Activated naive CD8-positive, alpha-beta T cell (primary cell): ENCODE measurements at regions not wholly inside any gene's neighbourhood (a gene's known extent, or its start where the extent isn't known, plus 50 kb on each side); places are given as distances from the start of the nearest gene placed in this dataset.

Source experiments
- H3K27ac Mint-ChIP-seq: one replicate; pipeline ENCODE4 v1.8.0; 2021; ENCODE audit warnings: mixed read lengths
- H3K27me3 Mint-ChIP-seq: one replicate; pipeline ENCODE4 v1.8.0; 2021; ENCODE audit warnings: mixed read lengths
- H3K36me3 Mint-ChIP-seq: one replicate; pipeline ENCODE4 v1.8.0; 2021; ENCODE audit warnings: mixed read lengths
- H3K4me1 Mint-ChIP-seq: one replicate; pipeline ENCODE4 v1.8.0; 2021; ENCODE audit warnings: low read depth, mixed read lengths
- H3K4me3 Mint-ChIP-seq: one replicate; pipeline ENCODE4 v1.8.0; 2021; ENCODE audit warnings: mild to moderate bottlenecking, mixed read lengths
- H3K9me3 Mint-ChIP-seq: one replicate; pipeline ENCODE4 v1.8.0; 2021; ENCODE audit warnings: low read depth, mixed read lengths

DNA sequence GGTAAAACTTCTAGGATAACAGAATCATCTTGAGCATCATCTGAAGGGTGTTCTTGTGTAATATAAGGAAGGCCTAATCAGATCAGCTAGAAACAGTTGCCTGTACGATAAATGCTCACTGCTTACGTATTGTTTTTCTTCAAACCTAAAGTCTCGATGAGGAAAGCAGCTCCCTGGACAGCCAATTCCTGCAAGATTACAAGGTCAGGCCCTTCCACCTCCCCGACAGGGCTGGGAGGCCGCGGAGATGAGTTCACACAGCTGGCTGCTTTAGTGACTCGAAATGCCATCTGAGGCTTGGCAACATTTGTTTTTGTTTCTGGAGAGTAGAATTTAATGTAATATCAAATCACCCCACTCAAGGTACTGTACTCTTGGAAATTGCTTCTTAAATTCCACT is 95.1 kb upstream of the PFKP start:
- no peaks in the 10 kb centered on the region for H3K36me3 Mint-ChIP-seq
- no peaks in the 10 kb centered on the region for H3K27me3 Mint-ChIP-seq
- no peak overlapping the region for H3K4me3 Mint-ChIP-seq
- no peaks in the 10 kb centered on the region for H3K9me3 Mint-ChIP-seq
- H3K27ac Mint-ChIP-seq: no peak overlapping the region
- no peaks in the 10 kb centered on the region for H3K4me1 Mint-ChIP-seq

DNA sequence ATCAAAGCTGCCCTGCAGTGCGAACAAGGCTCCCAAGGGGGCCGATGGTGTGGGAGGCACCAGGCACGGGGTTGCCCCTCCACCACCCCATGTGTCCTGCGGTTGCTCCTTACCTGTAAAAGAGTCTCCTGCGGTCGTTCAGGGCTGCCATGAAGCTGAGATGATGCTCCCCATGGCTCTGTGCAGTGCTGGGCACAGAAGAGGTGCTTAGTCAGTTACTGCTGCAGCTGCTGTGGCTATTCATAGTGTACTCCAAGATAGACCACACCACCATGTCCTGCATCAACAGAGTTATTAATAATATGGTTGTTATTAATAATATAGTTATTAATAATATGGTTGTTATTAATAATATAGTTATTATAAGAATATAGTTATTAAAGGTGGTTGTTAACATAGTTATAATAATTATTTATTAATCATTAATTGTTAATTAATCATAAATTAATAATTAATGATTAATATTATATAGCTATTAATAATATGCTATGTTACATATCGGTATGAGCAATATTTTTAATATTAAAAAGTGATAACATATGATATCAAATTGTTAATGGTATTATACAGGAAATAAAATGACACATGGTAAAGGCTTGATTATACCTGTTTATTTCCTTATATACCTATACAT is 97.0 kb upstream of the PFKP start:
- Mint-ChIP-seq H3K9me3 (no peaks in the 10 kb centered on the region), H3K4me3 (no peak overlapping the region), H3K27me3 (peaks cover 5% of the 10 kb centered on the region), H3K4me1 (no peaks in the 10 kb centered on the region), H3K36me3 (no peaks in the 10 kb centered on the region), H3K27ac (no peak overlapping the region)

DNA sequence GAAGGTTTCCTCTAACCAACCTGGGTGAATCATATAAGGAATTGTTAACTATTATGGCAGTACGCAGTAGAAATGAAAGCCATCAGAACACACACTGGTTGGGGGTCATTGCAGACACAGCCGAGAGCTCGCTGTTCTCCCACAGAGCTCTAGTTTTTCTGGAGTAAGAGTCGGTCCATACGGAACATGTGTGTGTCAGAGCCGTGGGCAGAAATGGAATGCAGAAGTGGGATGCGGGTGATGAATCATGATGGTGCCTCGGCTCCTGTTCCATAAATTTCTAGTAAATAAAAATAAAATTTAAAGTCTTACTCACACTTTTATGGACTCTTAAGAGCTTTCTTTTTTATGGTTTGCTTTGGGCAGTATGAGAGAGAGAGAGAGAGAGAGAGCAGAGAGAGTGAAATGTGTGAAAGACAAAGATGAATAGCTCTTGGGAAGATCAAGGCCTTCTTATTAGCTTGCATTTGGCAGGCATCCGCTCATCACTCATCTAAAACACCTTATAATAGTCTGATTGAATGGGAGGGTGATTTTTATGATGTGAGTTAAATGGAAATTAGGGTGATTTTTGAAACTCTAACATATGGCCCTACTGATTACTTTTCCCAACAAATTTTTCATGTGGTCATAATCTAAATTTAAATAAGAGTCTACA is 98.8 kb upstream of the PFKP start:
- Mint-ChIP-seq H3K9me3 (no peaks in the 10 kb centered on the region), H3K27me3 (peaks cover 5% of the 10 kb centered on the region), H3K4me3 (no peak overlapping the region), H3K27ac (no peak overlapping the region), H3K36me3 (no peaks in the 10 kb centered on the region), H3K4me1 (no peaks in the 10 kb centered on the region)

DNA sequence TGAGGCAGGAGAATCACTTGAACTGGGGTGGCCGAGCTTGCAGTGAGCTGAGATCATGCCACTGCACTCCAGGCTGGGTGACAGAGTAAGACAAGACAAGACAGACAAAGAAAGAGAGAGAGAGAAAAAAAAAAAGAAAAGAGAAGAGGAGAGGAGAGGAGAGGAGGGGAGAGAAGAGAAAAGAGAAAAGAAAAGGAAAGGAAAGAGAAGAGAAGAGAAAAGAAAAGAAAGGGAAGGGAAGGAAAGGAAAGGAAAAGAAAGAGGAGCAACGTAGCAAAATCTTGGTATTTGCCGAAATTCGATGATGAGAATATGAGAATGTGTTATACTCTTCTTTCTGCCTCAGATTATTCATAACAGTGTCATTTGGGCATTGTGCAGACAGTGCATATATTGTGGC is 101.2 kb upstream of the PFKP start:
- H3K27ac Mint-ChIP-seq: no peak overlapping the region
- no peaks in the 10 kb centered on the region for H3K9me3 Mint-ChIP-seq
- peaks cover 5% of the 10 kb centered on the region for H3K27me3 Mint-ChIP-seq

DNA sequence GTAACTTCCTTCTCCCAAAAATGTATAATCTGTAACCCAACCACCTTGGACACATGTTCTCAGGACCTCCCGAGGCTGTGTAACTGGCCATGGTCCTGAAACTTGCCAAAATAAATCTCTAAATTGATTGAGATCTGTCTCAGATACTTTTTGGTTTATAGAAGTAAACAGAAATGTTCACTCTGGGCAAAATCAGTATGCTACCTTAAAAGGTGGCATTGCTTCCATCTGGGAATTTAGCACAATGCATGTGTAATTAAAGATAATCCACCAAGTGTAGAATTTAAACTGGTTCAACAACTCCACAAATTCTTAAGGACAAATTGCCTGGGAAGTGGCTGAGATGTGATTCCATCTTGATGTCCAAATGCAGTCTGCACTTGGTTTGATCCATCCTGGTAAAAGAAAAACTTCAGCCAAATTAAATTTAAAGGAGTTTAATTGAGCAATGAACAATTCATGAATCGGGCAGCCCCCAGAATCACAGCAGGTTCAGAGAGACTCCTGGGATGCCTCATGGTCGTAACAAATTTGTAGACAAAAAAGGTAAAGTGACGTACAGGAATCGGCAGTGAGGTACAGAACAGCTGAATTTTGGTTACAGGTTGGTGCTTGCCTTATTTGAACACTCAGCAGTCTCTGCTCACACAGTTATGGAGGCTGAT is 102.6 kb upstream of the PFKP start:
- Mint-ChIP-seq H3K4me3 (no peak overlapping the region), H3K4me1 (no peaks in the 10 kb centered on the region), H3K9me3 (no peaks in the 10 kb centered on the region), H3K36me3 (no peaks in the 10 kb centered on the region), H3K27me3 (peaks cover 7% of the 10 kb centered on the region), H3K27ac (no peak overlapping the region)

More for the DNA sequence above, 101.2 kb upstream of the PFKP start:
- Mint-ChIP-seq H3K4me1 (no peaks in the 10 kb centered on the region), H3K36me3 (no peaks in the 10 kb centered on the region), H3K4me3 (no peak overlapping the region)

DNA sequence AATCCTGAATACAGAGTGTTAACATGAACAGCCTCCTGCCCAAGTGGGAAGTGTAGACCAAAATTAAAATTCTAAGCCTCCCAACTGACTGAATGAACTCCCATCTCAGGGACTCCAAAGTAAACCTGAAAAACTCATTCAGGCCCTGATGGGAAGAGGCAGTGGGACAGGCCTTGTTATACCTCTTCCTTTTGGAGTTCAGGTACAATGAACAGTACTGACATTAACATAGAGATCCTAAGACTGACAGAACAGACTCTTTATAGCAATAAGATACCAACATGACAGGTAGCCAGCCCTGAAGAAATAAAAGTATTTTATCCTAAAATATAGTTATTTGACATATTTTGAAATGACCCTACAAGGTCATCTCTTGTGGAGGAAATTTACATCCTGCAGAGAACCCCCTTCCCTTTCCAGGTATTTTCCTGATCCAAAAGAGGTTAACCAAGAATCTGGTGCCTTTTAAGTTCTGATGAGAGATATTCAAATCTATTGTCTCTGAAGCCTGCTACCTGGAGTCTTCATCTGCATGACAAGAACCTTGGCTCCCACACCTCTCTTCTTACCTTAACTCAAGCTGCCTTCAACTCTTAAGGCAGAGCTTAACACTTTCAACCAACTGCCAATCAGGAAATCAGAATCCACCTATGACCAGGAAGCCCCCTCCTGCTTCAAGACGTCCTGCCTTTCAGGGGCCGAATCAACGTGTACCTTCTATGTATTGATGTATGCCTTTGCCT is 103.3 kb upstream of the PFKP start:
- Mint-ChIP-seq H3K27me3 (peaks cover 7% of the 10 kb centered on the region), H3K9me3 (no peaks in the 10 kb centered on the region), H3K27ac (no peak overlapping the region), H3K36me3 (no peaks in the 10 kb centered on the region), H3K4me1 (no peaks in the 10 kb centered on the region), H3K4me3 (no peak overlapping the region)

DNA sequence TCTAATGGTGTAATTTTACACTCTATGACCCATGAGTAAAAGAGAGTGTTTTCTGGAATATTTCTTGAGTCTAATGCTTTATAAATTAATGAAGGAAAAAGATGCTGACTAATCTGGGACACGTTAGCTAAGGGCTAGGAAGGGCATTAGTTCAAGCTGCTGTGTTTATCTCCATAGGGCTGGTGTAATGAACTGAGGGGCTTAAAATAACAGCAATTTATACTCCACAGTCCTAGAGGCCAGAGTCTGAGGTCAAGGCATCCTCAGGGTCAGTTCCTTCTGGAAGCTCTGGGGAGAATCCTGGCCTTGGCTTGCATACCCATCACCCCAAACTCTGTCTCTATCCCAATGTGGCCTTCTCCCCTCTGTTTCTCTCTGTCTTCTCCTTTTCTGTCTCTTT is 105.2 kb upstream of the PFKP start:
- H3K4me3 Mint-ChIP-seq: no peak overlapping the region
- no peaks in the 10 kb centered on the region for H3K9me3 Mint-ChIP-seq
- H3K4me1 Mint-ChIP-seq: no peaks in the 10 kb centered on the region
- H3K27ac Mint-ChIP-seq: no peak overlapping the region
- no peaks in the 10 kb centered on the region for H3K36me3 Mint-ChIP-seq
- H3K27me3 Mint-ChIP-seq: peaks cover 7% of the 10 kb centered on the region

DNA sequence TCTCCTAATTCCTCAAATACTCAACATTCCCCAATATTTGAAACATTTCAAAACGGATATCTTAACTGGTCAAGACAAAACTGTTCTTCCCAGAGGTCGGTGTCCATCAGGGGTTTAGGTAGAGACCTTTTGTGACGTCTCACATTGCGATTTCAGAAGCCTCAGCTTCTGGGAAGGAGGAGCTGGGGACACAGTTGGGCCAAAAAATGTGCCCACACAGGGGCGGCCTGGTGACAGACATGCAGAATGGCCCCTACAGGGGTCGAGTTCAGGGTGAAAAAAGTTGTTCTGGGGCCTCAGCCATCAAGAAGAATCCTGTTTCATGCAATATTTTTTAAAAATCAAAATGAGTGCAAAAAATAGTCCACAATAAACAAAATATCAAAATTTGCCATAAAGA is 108.7 kb upstream of the PFKP start:
- no peaks in the 10 kb centered on the region for H3K36me3 Mint-ChIP-seq
- no peak overlapping the region for H3K4me3 Mint-ChIP-seq
- H3K27me3 Mint-ChIP-seq: peaks cover 7% of the 10 kb centered on the region
- H3K4me1 Mint-ChIP-seq: no peaks in the 10 kb centered on the region
- no peak overlapping the region for H3K27ac Mint-ChIP-seq
- H3K9me3 Mint-ChIP-seq: peaks cover 3% of the 10 kb centered on the region

DNA sequence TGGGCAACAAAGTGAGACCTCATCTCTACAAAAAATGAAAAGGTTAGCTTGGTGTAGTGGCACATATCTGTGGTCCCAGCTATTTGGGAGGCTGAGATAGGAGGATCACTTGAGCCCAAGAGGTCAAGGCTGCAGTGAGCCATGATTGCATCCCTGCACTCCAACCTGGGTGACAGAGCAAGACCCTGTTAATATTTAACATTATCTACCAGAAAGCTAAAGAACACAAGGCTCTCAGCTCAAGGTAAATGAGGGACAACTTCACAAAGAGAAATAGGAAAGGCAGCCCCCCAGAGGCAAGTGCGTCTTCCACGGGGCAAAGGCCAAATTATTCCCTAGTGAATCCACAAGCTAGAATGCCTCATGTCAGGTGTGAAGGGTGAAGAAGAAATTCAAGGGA is 109.6 kb upstream of the PFKP start:
- H3K27ac Mint-ChIP-seq: no peak overlapping the region
- no peak overlapping the region for H3K4me3 Mint-ChIP-seq
- no peaks in the 10 kb centered on the region for H3K4me1 Mint-ChIP-seq
- peaks cover 10% of the 10 kb centered on the region for H3K27me3 Mint-ChIP-seq
- no peaks in the 10 kb centered on the region for H3K36me3 Mint-ChIP-seq
- H3K9me3 Mint-ChIP-seq: peaks cover 3% of the 10 kb centered on the region

DNA sequence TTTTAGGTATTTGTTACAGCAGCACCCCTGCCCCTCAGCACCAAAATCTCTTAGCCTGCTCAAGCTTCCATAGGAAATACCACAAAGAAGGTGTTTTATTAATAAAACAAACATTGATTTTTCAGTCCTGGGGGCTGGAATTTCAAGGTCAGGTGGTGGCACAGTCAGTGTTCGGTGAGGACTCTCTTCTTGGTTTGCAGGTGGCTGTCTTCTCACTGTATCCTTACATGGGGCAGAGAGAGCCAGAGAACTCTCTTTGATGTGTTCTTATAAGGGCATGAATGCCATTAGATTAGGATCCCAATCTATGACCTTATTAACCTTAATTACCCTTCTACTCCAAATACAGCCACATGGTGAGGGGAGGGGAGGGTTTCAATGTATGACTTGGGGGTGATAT is 112.3 kb upstream of the PFKP start:
- Mint-ChIP-seq H3K4me1 (no peaks in the 10 kb centered on the region), H3K36me3 (no peaks in the 10 kb centered on the region), H3K27me3 (peaks cover 9% of the 10 kb centered on the region), H3K9me3 (peaks cover 3% of the 10 kb centered on the region), H3K27ac (no peak overlapping the region), H3K4me3 (no peak overlapping the region)

DNA sequence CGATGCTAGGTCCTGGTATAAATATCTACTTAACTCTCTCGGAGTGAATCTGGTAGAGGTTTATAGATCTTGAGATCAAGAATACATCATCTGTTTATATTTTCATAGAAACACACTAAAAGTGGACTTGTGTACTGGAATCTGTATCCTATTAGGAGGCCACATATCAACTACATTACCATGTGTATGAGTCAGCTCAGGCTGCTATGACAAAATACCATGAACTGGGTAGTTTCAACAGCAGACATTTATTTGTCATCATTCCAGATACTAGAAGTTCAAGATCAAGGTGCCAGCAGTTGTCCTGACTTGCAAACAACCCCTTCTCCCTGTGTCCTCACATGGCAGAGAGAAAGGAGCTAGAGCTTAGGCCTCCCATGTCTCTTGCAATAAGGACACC is 113.9 kb upstream of the PFKP start:
- Mint-ChIP-seq H3K27me3 (peaks cover 12% of the 10 kb centered on the region), H3K9me3 (peaks cover 3% of the 10 kb centered on the region), H3K27ac (no peak overlapping the region)

DNA sequence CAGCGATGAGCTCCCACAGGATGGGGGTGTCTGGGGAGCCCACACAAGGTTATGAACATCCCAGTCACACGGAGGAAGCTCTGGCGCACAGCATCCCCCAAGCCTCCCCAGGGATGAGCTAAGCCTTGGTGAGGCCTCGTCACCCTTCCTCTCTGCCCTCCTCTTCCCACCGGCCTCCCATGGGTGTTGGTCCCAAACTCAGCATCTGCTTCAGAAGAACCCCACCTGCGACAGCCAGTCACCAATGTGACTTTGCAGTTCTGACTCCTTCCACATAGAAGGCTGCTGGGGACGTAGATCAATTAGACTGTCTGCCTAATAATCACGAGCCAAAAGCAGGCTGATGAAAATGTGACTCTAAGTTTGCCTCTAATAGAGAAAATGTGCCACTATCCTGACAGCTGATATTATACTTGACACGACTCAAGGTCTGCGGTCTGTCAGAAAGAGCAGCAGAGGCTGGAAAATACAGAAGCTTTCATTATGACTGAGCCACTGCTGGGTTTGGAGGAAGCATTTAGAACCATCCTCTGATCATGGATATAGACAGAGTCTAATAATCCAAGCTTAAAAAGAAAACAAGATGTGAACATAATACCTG is 116.0 kb upstream of the PFKP start:
- Mint-ChIP-seq H3K27me3 (peaks cover 11% of the 10 kb centered on the region), H3K9me3 (peaks cover 1% of the 10 kb centered on the region), H3K4me3 (no peak overlapping the region), H3K4me1 (peaks cover 10% of the 10 kb centered on the region), H3K36me3 (no peaks in the 10 kb centered on the region), H3K27ac (no peak overlapping the region)

More for the DNA sequence above, 113.9 kb upstream of the PFKP start:
- Mint-ChIP-seq H3K4me3 (no peak overlapping the region), H3K4me1 (peaks cover 4% of the 10 kb centered on the region), H3K36me3 (no peaks in the 10 kb centered on the region)

DNA sequence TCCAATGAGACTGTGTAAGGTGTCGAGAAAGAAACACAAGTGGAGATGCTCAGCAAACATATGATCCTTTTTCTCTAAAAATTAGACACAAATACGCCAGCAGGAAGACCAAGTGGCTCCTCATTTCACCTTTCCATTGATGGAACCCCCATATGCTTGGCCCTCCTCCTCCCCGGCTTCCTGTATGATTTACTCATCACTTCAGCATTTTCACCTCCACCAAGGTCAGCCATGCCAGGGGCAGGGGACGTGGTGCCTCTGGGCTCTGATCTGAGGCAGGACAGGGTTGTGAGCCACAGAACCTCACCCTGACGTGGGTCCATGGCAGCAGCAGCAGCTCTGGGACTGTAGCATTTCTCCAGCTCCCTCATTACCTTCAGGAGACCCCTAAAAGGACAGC is 116.8 kb upstream of the PFKP start:
- peaks cover 10% of the 10 kb centered on the region for H3K4me1 Mint-ChIP-seq
- H3K9me3 Mint-ChIP-seq: no peaks in the 10 kb centered on the region
- no peak overlapping the region for H3K27ac Mint-ChIP-seq
- H3K36me3 Mint-ChIP-seq: no peaks in the 10 kb centered on the region
- peaks cover 10% of the 10 kb centered on the region for H3K27me3 Mint-ChIP-seq
- H3K4me3 Mint-ChIP-seq: no peak overlapping the region

DNA sequence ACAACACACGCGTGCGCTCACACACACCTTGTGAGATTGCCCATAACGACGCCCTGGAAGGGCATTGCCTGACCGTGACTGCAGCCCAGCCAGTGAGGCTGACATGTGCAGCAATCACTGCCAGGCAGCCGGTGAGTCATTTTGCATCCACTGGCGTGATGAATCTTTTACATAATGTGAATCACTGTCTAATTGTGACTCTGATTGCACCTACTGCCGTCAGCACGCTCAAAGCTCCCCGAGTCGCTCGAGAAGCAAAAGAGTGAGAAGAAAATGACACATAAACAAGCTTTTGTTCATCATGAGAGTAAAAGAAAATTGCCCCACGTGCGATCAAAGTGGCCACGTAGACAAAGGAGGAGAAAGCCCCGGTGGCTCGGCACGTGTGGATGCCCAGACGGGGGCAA is 117.4 kb upstream of the PFKP start:
- Mint-ChIP-seq H3K27me3 (peaks cover 12% of the 10 kb centered on the region), H3K36me3 (no peaks in the 10 kb centered on the region), H3K4me1 (peaks cover 10% of the 10 kb centered on the region), H3K9me3 (no peaks in the 10 kb centered on the region), H3K4me3 (no peak overlapping the region), H3K27ac (no peak overlapping the region)
